Pancreas (tissue), 10 donors: ENCODE measurements at regions not wholly inside any gene's neighbourhood (a gene's known extent, or its start where the extent isn't known, plus 50 kb on each side); places are given as distances from the start of the nearest gene placed in this dataset.

Source experiments
- ATAC-seq, 4 donors: fragments of 200-7000 bp; cut with Tn5 transposase; one replicate each; pipeline versions ENCODE4 v1.8.0 to v1.9.1; 2020; ENCODE audit warnings: mild to moderate bottlenecking in 4 of 4, moderate library complexity in 4 of 4
- DNase-seq, 6 donors: peaks; one replicate each; pipeline ENCODE4 v3.0.0-alpha.2; 2020
- FAIRE-seq: peaks from 2 replicates; lab custom pipeline; 2012; peaks lifted over from hg19 to GRCh38; lab: Jason Lieb, UNC
- H3K27ac ChIP-seq, 4 donors: fragments of 200-600 bp; sonication (generic); 1 replicate in 3 of 4; 2 replicates in 1 of 4; pipeline versions ENCODE4 v1.5.0 to v1.8.0; 2020
- H3K27me3 ChIP-seq, 4 donors: fragments of 200-600 bp; one replicate each; pipeline ENCODE4 v1.8.0; 2021
- H3K36me3 ChIP-seq, 3 donors: fragments of 200-600 bp; sonication (generic) in 1 of 3; one replicate each; pipeline versions ENCODE4 v1.5.0 to v1.8.0; 2020 to 2021
- H3K4me1 ChIP-seq, 3 donors: fragments of 200-600 bp; one replicate each; pipeline ENCODE4 v1.8.0; 2021
- H3K4me3 ChIP-seq, 4 donors: fragments of 200-600 bp; sonication (generic) in 2 of 4; one replicate each; pipeline versions ENCODE4 v1.5.0 to v1.8.0; 2020 to 2021
- H3K9me3 ChIP-seq, 4 donors: fragments of 200-600 bp; one replicate each; pipeline ENCODE4 v1.8.0; 2021
- CTCF ChIP-seq, 4 donors: fragments of 200-600 bp; sonication (generic) in 3 of 4; IDR thresholded peaks; one replicate each; pipeline versions ENCODE4 v1.5.0 to v1.8.0; 2021; ENCODE audit warnings: antibody characterized with exemption in 4 of 4
- WGBS, 2 donors: extraction: QIAGEN DNeasy Blood & Tissue Kit; methylation state at CpG; one replicate each; pipeline ENCODE4 v1.1.7; 2013; 5-methylcytosine and 5-hydroxymethylcytosine counted together
- intact Hi-C, 3 donors: fragments of 100-400 bp; cut with DNase I; formaldehyde crosslinking; loops; one replicate each; pipeline versions ENCODE4 v1.11.1 to v1.14.2; 2022
- donor health status: healthy with polysubstance abuse.
- donor health status: DM: no; HTN: no; CAD: no; lungs with moderate emphysema.
- donor health status: DM: no; HTN: no; CAD: no.
- donor health status: control.
- donor health status: control.
- donor health status: Bipolar disorder and iron deficiency.
- donor health status: DM: yes; HTN: yes; CAD: no.
- donor health status: DM: no; HTN: no; CAD: no.
- donor health status: DM: no; HTN: no; CAD: no.
- donor health status: DM: yes; HTN: yes; CAD: no.

DNA sequence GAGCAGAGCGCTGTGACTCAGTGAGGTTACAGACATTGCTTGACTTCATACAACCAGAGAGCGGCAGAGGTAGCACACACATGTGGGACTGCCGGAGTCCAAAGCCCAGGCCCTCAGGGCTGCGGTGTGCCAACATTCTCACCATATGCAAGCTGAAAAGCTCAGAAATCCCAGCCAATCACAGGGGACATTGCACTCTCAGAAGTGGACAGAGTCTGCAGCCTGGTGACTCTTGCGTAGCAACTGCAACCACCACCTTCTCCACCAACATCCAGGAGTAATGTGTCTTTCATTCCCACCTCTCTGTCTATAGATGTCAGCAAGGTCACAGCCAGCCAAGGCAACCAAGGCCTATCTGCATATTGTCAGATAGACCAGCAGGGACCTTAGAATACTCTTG is 158.1 kb downstream of the TTC32 start:
- 96% methylated on average over 5 of the region's 5 CpGs for WGBS, 2 donors
- intact Hi-C loops = no loop called here
- FAIRE-seq = no peak

GRCh38 chr2:19742872-19743271 is 158.9 kb downstream of the TTC32 start:
- no peak overlapping the region for H3K27ac ChIP-seq
- no peak for FAIRE-seq
- ATAC-seq = no peak
- H3K4me3 ChIP-seq = no peak overlapping the region
- no peaks in the 10 kb centered on the region for H3K36me3 ChIP-seq
- H3K27me3 ChIP-seq = no peaks in the 10 kb centered on the region
- H3K4me1 ChIP-seq = no peaks in the 10 kb centered on the region
- DNase-seq = no peak
- no peaks in the 10 kb centered on the region for H3K9me3 ChIP-seq
- TF ChIP-seq CTCF (IDR thresholded peaks at IDR 0.05) = no peak
- WGBS, 2 donors = 87 to 96% methylated on average over 2 of the region's 2 CpGs
- intact Hi-C loops = no loop called here

More for the DNA sequence above, 158.1 kb downstream of the TTC32 start:
- ATAC-seq = no peak
- no peaks in the 10 kb centered on the region for H3K27me3 ChIP-seq
- H3K36me3 ChIP-seq = no peaks in the 10 kb centered on the region
- no peaks in the 10 kb centered on the region for H3K9me3 ChIP-seq
- no peak for DNase-seq
- no peak overlapping the region for H3K27ac ChIP-seq
- H3K4me1 ChIP-seq = no peaks in the 10 kb centered on the region
- no peak for TF ChIP-seq CTCF (IDR thresholded peaks at IDR 0.05)
- no peak overlapping the region for H3K4me3 ChIP-seq

- Histone ChIP-seq H3K4me3 (no peak overlapping the region), H3K9me3 (no peaks in the 10 kb centered on the region), H3K4me1 (no peaks in the 10 kb centered on the region), H3K27ac (no peak overlapping the region), H3K36me3 (no peaks in the 10 kb centered on the region), H3K27me3 (no peaks in the 10 kb centered on the region)
- no peak for DNase-seq
- intact Hi-C loops = no loop called here
- 75 to 78% methylated on average over 2 of the region's 2 CpGs for WGBS, 2 donors
- no peak for ATAC-seq
- no peak for TF ChIP-seq CTCF (IDR thresholded peaks at IDR 0.05)
- no peak for FAIRE-seq
These were observed 162.5 kb downstream of the TTC32 start for GRCh38 chr2:19739256-19739655.

GRCh38 chr2:19738707-19739106 is 163.1 kb downstream of the TTC32 start:
- no peak for FAIRE-seq
- WGBS, 2 donors = 74 to 78% methylated on average over 11 of the region's 11 CpGs
- intact Hi-C loops = no loop called here

More at GRCh38 chr2:19738707-19739106, 163.1 kb downstream of the TTC32 start:
- no peak for TF ChIP-seq CTCF (IDR thresholded peaks at IDR 0.05)
- no peaks in the 10 kb centered on the region for H3K36me3 ChIP-seq
- H3K27me3 ChIP-seq = no peaks in the 10 kb centered on the region
- no peak overlapping the region for H3K4me3 ChIP-seq
- H3K4me1 ChIP-seq = no peaks in the 10 kb centered on the region
- no peak overlapping the region for H3K27ac ChIP-seq
- peak in 2 of 6 donors; percentile 5 to 18 for DNase-seq
- no peaks in the 10 kb centered on the region for H3K9me3 ChIP-seq
- peak in 3 of 4 donors; percentile 14 to 54 (median 38) for ATAC-seq
